Upper lobe of left lung (tissue), 4 donors: ENCODE measurements at regions not wholly inside any gene's neighbourhood (a gene's known extent, or its start where the extent isn't known, plus 50 kb on each side); places are given as distances from the start of the nearest gene placed in this dataset.

ENCODE experiments used
- CTCF ChIP-seq, 6 experiments: fragments of 450-650 bp in 4 of 6; fragments of 200-600 bp in 2 of 6; sonication (generic) in 2 of 6; IDR thresholded peaks; one replicate each; pipeline ENCODE4 v1.5.1; 2016 to 2019; ENCODE audit warnings: antibody characterized with exemption in 6 of 6
- EP300 ChIP-seq, 4 donors: sonication (generic); formaldehyde crosslinking; IDR thresholded peaks; one replicate each; pipeline ENCODE4 v1.5.1; 2017; ENCODE audit warnings: antibody characterized with exemption in 4 of 4, control low read depth in 2 of 4

- no peak for TF ChIP-seq EP300 (IDR thresholded peaks at IDR 0.05)
- no peak for TF ChIP-seq CTCF (IDR thresholded peaks at IDR 0.05)
Measured at GRCh38 chr3:146337991-146338390, 87.1 kb upstream of the PLSCR4 start.
